Fibroblast of pulmonary artery (primary cell): ENCODE measurements at regions not wholly inside any gene's neighbourhood (a gene's known extent, or its start where the extent isn't known, plus 50 kb on each side); places are given as distances from the start of the nearest gene placed in this dataset.
"Not testable (repeated sequence)": the region's sequence is repeated elsewhere in the genome, so short reads cannot be mapped to it uniquely, and the experiment has no call there.

ENCODE experiments used
- DNase-seq: peaks from one replicate; pipeline ENCODE4 v3.0.0-alpha.2; 2010; ENCODE audit warnings: low read depth
- H3K4me3 ChIP-seq: replicated peaks from 2 replicates; pipeline ENCODE4 v1.5.1; 2011; ENCODE audit warnings: low read depth, mild to moderate bottlenecking, control low read depth, low read length, moderate library complexity
- TF ChIP-seq, protein P1 (sequence below): IDR thresholded peaks from 2 replicates; pipeline ENCODE4 v1.5.1; 2011; ENCODE audit warnings: mild to moderate bottlenecking, control low read depth, low read length, inconsistent platforms; ENCODE audit errors: missing control alignments

DNA sequence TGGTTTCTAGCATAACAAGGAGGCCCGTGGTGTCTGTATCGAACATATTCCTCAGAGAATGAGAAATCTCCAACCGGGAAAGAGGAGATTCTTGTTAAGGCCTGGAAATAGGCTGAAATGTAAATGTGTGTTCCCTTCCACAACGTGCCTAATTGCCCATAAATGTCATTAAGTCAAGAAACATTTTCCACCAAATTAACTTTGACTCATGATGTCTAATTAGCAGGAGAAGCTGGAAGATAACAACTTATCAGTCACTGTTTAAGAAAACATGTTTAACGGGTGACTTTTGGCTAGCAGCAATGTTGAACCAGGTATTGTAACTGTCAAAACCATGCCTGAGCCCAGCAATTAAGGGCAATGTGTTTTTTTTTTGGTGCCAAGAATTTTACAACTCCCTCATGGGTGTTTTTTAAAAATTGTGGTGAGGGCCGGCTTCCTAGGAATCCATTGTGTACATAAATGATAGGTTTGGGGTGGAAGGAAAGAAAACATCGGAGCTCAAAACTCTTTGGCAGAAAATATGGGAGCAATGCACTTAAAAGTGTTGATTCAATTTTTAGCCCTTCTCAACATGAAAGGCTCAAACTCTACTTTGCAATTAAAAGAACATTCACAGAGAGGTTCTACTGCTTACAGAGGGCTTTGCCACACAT, 67.0 kb downstream of the OLIG1 start:
- no peak overlapping the region for H3K4me3 ChIP-seq
- no peak for DNase-seq
- TF ChIP-seq, protein P1, sequence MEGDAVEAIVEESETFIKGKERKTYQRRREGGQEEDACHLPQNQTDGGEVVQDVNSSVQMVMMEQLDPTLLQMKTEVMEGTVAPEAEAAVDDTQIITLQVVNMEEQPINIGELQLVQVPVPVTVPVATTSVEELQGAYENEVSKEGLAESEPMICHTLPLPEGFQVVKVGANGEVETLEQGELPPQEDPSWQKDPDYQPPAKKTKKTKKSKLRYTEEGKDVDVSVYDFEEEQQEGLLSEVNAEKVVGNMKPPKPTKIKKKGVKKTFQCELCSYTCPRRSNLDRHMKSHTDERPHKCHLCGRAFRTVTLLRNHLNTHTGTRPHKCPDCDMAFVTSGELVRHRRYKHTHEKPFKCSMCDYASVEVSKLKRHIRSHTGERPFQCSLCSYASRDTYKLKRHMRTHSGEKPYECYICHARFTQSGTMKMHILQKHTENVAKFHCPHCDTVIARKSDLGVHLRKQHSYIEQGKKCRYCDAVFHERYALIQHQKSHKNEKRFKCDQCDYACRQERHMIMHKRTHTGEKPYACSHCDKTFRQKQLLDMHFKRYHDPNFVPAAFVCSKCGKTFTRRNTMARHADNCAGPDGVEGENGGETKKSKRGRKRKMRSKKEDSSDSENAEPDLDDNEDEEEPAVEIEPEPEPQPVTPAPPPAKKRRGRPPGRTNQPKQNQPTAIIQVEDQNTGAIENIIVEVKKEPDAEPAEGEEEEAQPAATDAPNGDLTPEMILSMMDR: no peak

GRCh38 chr21:33139084-33139483, 69.1 kb downstream of the OLIG1 start:
- DNase-seq: no peak
- TF ChIP-seq, protein P1: no peak
- H3K4me3 ChIP-seq: no peak overlapping the region

GRCh38 chr21:33140288-33140687, 70.3 kb downstream of the OLIG1 start:
- no peak overlapping the region for H3K4me3 ChIP-seq
- TF ChIP-seq, protein P1: no peak
- DNase-seq: no peak

DNA sequence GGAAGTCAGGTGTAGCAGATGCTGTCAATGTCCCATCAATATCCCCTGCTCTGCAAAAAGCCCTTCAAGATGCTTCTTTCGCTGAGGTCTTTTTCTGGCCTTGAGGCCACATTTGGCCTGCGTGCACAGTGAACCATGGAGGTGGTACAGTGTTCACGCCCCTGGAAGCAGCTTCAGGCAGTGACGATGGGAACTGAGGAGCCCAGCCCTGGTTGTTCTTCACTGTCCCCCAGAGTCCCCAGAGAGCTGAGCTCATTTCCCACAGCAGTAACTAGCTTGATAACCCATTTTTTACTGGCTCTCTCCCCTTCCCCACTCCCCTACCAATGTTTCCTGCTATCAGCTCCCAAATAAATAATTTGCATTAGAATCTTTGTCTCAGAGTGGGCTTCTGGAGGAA, 76.5 kb downstream of the OLIG1 start:
- TF ChIP-seq, protein P1: no peak
- H3K4me3 ChIP-seq: no peak overlapping the region
- no peak for DNase-seq

GRCh38 chr21:33149181-33149580, 79.2 kb downstream of the OLIG1 start:
- no peak for DNase-seq
- no peak overlapping the region for H3K4me3 ChIP-seq
- TF ChIP-seq, protein P1: no peak

DNA sequence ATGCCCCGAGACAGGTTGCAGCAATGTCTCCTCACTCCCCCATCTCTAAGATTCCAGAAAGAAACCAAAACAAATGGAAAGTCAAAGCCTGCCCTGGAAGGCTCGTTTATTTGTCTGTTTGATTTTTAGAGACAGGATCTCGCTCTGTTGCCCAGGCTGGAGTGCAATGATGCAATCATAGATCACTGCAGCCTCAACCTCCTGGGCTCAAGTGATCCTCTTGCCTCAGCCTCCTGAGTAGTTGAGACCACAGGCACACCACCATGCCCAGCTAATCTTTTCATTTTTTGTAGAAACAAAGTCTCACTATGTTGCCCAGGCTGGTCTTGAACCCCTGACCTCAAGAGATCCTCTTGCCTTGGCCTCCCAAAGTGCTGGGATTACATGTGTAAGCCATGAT, 78.8 kb upstream of the IFNAR2 start:
- DNase-seq, H3K4me3 ChIP-seq: not testable (repeated sequence)

DNA sequence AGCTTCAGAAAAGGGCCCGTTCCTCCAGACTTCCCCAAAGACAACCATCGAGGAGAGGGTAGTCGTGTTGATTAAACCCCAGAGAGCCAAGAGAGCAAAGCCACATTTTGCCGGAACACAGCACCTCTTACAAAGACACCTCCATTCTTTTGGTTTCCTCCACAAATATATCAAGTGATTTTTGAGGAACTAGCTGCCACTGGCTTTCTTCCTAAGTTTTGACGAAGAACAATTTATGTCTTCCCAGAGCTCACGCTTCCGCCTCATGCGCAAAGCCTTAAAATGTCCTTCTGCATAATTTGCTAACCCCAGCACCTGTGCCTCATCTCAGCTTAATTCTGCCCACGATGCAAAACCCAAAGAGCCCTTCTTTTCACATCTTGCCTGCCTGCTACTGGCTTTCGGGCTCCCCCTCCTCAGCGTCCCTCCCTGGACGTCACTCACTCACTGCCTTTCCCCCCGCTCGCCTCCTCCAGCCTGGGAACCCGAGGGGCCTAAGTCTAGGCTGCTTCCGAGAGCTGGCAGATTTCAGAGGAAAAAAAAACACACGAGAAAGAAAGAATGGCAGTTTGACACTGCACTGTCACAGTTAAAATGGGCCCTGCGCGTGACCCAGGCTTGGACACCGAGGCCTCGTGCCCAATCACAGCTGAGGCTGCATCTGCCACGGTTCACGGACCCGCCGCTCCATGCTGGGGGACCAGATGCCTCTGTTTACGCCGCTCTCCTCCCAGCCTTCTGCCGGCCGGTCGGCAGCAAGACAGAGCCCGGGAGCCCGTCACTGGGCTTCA, 77.6 kb upstream of the IFNAR2 start:
- TF ChIP-seq, protein P1: no peak
- no peak overlapping the region for H3K4me3 ChIP-seq
- DNase-seq: no peak
